Retinal pigment epithelial cell (primary cell): ENCODE measurements at regions not wholly inside any gene's neighbourhood (a gene's known extent, or its start where the extent isn't known, plus 50 kb on each side); places are given as distances from the start of the nearest gene placed in this dataset.

Source experiments
- DNase-seq: peaks from one replicate; pipeline ENCODE4 v3.0.0-alpha.2; 2010; ENCODE audit warnings: low read depth
- H3K4me3 ChIP-seq: 2 replicates; pipeline ENCODE4 v1.5.1; 2011; ENCODE audit warnings: mild to moderate bottlenecking, low read length, control low read depth, moderate library complexity
- CTCF ChIP-seq: conservative IDR thresholded peaks from 2 replicates; pipeline ENCODE4 v1.5.1; 2011; ENCODE audit warnings: low read depth, low read length, control low read depth, inconsistent platforms

GRCh38 chr9:93372391-93372790 is 79.1 kb upstream of the FAM120A start:
- no peak for DNase-seq
- TF ChIP-seq CTCF: no peak
- H3K4me3 ChIP-seq: no peak overlapping the region

GRCh38 chr9:93376411-93376810 is 75.1 kb upstream of the FAM120A start:
- no peak for TF ChIP-seq CTCF
- no peak overlapping the region for H3K4me3 ChIP-seq
- no peak for DNase-seq

GRCh38 chr9:93378276-93378675 is 73.2 kb upstream of the FAM120A start:
- no peak overlapping the region for H3K4me3 ChIP-seq
- no peak for TF ChIP-seq CTCF
- no peak for DNase-seq

GRCh38 chr9:93379051-93379450 is 72.4 kb upstream of the FAM120A start:
- DNase-seq: no peak
- TF ChIP-seq CTCF: peak; percentile 34
- H3K4me3 ChIP-seq: no peak overlapping the region

- TF ChIP-seq CTCF: no peak
- no peak for DNase-seq
- H3K4me3 ChIP-seq: no peak overlapping the region
Observed at GRCh38 chr9:93380410-93381060, 71.0 kb upstream of the FAM120A start.

- no peak overlapping the region for H3K4me3 ChIP-seq
- no peak for TF ChIP-seq CTCF
- no peak for DNase-seq
Observed at GRCh38 chr9:93387791-93388190, 63.7 kb upstream of the FAM120A start.

GRCh38 chr9:93390953-93391515 is 60.5 kb upstream of the FAM120A start:
- no peak for TF ChIP-seq CTCF
- no peak for DNase-seq
- H3K4me3 ChIP-seq: no peak overlapping the region
